GM12878 (cell line): ENCODE measurements at regions not wholly inside any gene's neighbourhood (a gene's known extent, or its start where the extent isn't known, plus 50 kb on each side); places are given as distances from the start of the nearest gene placed in this dataset.

Source experiments
- ATAC-seq: fragments of 200-7000 bp; cut with Tn5 transposase; 3 replicates; pipeline ENCODE4 v1.9.1; 2020; ENCODE audit warnings: mild to moderate bottlenecking, moderate library complexity
- BruUV-seq: library from RNA; stranded (reverse); fragments of 400-500 nt; replicated peaks from 2 replicates; lab custom pipeline; 2021; lab: Mats Ljungman, UMichigan
- CTCF ChIA-PET: fragments of 300-600 bp; sonication (Branson Sonifier 250); formaldehyde crosslinking; extraction: SDS; loops from one replicate; lab custom pipeline; 2021; ENCODE audit warnings: inconsistent platforms; lab: Yijun Ruan, JAX
- POLR2A ChIA-PET: fragments of 350-600 bp; formaldehyde crosslinking; extraction: SDS; loops from one replicate; lab custom pipeline; 2021; ENCODE audit warnings: inconsistent platforms; lab: Charles Lee
- RAD21 ChIA-PET: fragments of 300-600 bp; sonication (Branson Sonifier 250); formaldehyde crosslinking; loops from one replicate; lab custom pipeline; 2023; ENCODE audit warnings: antibody characterized with exemption; ENCODE audit not compliant: unreplicated experiment; lab: Charles Lee
- SMC1A ChIA-PET: fragments of 300-600 bp; sonication (Branson Sonifier 250); formaldehyde crosslinking; loops from one replicate; lab custom pipeline; 2023; ENCODE audit not compliant: unreplicated experiment, uncharacterized antibody; lab: Charles Lee
- DNase-seq: peaks from one replicate; pipeline ENCODE4 v3.0.0-alpha.2; 2011; ENCODE audit warnings: low read depth, low spot score
- FAIRE-seq: peaks from 3 replicates; lab custom pipeline; 2011; peaks lifted over from hg19 to GRCh38; lab: Jason Lieb, UNC
- H2AFZ ChIP-seq: 2 replicates; pipeline ENCODE4 v1.6.0; 2011; ENCODE audit warnings: low read depth, low read length, control low read depth; ENCODE audit not compliant: control insufficient read depth
- H3K27ac ChIP-seq: 2 replicates; pipeline ENCODE4 v1.5.1; 2011; ENCODE audit warnings: control low read depth; ENCODE audit not compliant: control insufficient read depth, insufficient read depth
- H3K27me3 ChIP-seq, 2 experiments: replicated peaks in 1 of 2; 2 replicates each; pipeline versions ENCODE4 v1.6.0 to v1.6.1; 2011; ENCODE audit warnings: low read length in 1 of 2; ENCODE audit not compliant: control insufficient read depth in 2 of 2, insufficient read depth in 2 of 2
- H3K36me3 ChIP-seq, 2 experiments: 2 replicates each; pipeline ENCODE4 v1.5.1; 2011; ENCODE audit warnings: low read length in 1 of 2; ENCODE audit not compliant: control insufficient read depth in 2 of 2, insufficient read depth in 2 of 2
- H3K4me1 ChIP-seq: 2 replicates; pipeline ENCODE4 v1.6.1; 2011; ENCODE audit warnings: mild to moderate bottlenecking, low read length, moderate library complexity, mixed read lengths; ENCODE audit not compliant: control insufficient read depth, insufficient read depth
- H3K4me2 ChIP-seq: 2 replicates; pipeline ENCODE4 v1.6.0; 2011; ENCODE audit warnings: control low read depth; ENCODE audit not compliant: control insufficient read depth, insufficient read depth
- H3K4me3 ChIP-seq: fragments of 200-600 bp; sonication (generic); 2 replicates; pipeline ENCODE4 v1.5.1; 2016
- H3K79me2 ChIP-seq: 2 replicates; pipeline ENCODE4 v1.6.0; 2011; ENCODE audit warnings: low read length; ENCODE audit not compliant: control insufficient read depth, insufficient read depth
- H3K9ac ChIP-seq: 2 replicates; pipeline ENCODE4 v1.8.0; 2011; ENCODE audit warnings: low read length, control low read depth, mixed read lengths; ENCODE audit not compliant: control insufficient read depth, insufficient read depth
- H3K9me3 ChIP-seq: replicated peaks from 3 replicates; pipeline ENCODE4 v1.5.1; 2011; ENCODE audit warnings: mild to moderate bottlenecking, low read length; ENCODE audit not compliant: control insufficient read depth, insufficient read depth
- H4K20me1 ChIP-seq: 2 replicates; pipeline ENCODE4 v1.6.0; 2011; ENCODE audit not compliant: control insufficient read depth, insufficient read depth
- BACH1 ChIP-seq: fragments of 450-650 bp; IDR thresholded peaks from 2 replicates; pipeline ENCODE4 v1.6.1; 2017; ENCODE audit warnings: mild to moderate bottlenecking, borderline replicate concordance
- BMI1 ChIP-seq: fragments of 450-650 bp; IDR thresholded peaks from 2 replicates; pipeline ENCODE4 v1.6.1; 2016; ENCODE audit warnings: mild to moderate bottlenecking, moderate library complexity, borderline replicate concordance
- CBX3 ChIP-seq: fragments of 200-600 bp; sonication (generic); IDR thresholded peaks from 2 replicates; pipeline ENCODE4 v1.6.1; 2016; ENCODE audit warnings: low read depth, borderline replicate concordance
- CHD4 ChIP-seq: fragments of 200-600 bp; sonication (generic); IDR thresholded peaks from 2 replicates; pipeline ENCODE4 v1.6.1; 2016; ENCODE audit warnings: mild to moderate bottlenecking
- CUX1 ChIP-seq: IDR thresholded peaks from 2 replicates; pipeline ENCODE4 v1.6.1; 2012; ENCODE audit warnings: improper control_type of control experiment, low read depth, low read length; ENCODE audit not compliant: insufficient replicate concordance
- EZH2 ChIP-seq: IDR thresholded peaks from 2 replicates; pipeline ENCODE4 v1.6.1; 2012; ENCODE audit warnings: low read depth, mild to moderate bottlenecking, control low read depth, inconsistent platforms, low read length, borderline replicate concordance; ENCODE audit not compliant: control insufficient read depth
- HCFC1 ChIP-seq: fragments of 150-350 bp; IDR thresholded peaks from 2 replicates; pipeline ENCODE4 v1.6.1; 2014; ENCODE audit warnings: low read length
- IRF5 ChIP-seq: fragments of 450-650 bp; IDR thresholded peaks from 2 replicates; pipeline ENCODE4 v1.6.1; 2017; ENCODE audit warnings: borderline replicate concordance
- KDM1A ChIP-seq: fragments of 200-600 bp; sonication (generic); IDR thresholded peaks from 2 replicates; pipeline ENCODE4 v1.6.1; 2016; ENCODE audit warnings: borderline replicate concordance
- NRF1 ChIP-seq: conservative IDR thresholded peaks from 2 replicates; pipeline ENCODE4 v1.6.1; 2011; ENCODE audit warnings: mild to moderate bottlenecking, low read depth, low read length, improper control_type of control experiment
- PML ChIP-seq: IDR thresholded peaks from 2 replicates; pipeline ENCODE4 v1.6.1; 2012; ENCODE audit warnings: low read length, inconsistent platforms
- RAD51 ChIP-seq: fragments of 450-650 bp; IDR thresholded peaks from 2 replicates; pipeline ENCODE4 v1.6.1; 2016; ENCODE audit warnings: moderate library complexity, mild to moderate bottlenecking, inconsistent platforms
- TAF1 ChIP-seq: IDR thresholded peaks from 2 replicates; pipeline ENCODE4 v1.6.1; 2011; ENCODE audit warnings: mild to moderate bottlenecking, low read depth, low read length, borderline replicate concordance
- ZNF274 ChIP-seq: IDR thresholded peaks from one replicate; pipeline ENCODE4 v1.8.0; 2011; ENCODE audit not compliant: insufficient read length, insufficient read depth
- WGBS: methylation state at CpG from one replicate; pipeline ENCODE4 v1.1.6; 2016; ENCODE audit warnings: low lambda C conversion rate; ENCODE audit not compliant: insufficient replicate concordance, insufficient coverage; ENCODE audit errors: missing lambda C conversion rate; 5-methylcytosine and 5-hydroxymethylcytosine counted together
- in situ Hi-C: fragments of 300-500 bp; cut with MboI; formaldehyde crosslinking; loops from 9 replicates; pipeline ENCODE4 v1.14.3; 2018; ENCODE audit warnings: mixed read lengths
- intact Hi-C: fragments of 100-400 bp; cut with micrococcal nuclease; formaldehyde crosslinking; loops from one replicate; pipeline ENCODE4 v1.14.2; 2022; ENCODE audit not compliant: unreplicated experiment

GRCh38 chr20:7178004-7178403 is 410.5 kb downstream of the BMP2 start:
- TF ChIP-seq CHD4: no peak
- no peak for TF ChIP-seq CBX3
- no peak for TF ChIP-seq NRF1
- TF ChIP-seq ZNF274: no peak
- no peak for TF ChIP-seq TAF1
- no peak for TF ChIP-seq PML
- no peak for TF ChIP-seq HCFC1
- TF ChIP-seq BACH1: no peak
- TF ChIP-seq BMI1: no peak
- no peak for TF ChIP-seq EZH2
- no peak for TF ChIP-seq IRF5
- no peak for TF ChIP-seq KDM1A
- TF ChIP-seq RAD51: no peak
- TF ChIP-seq CUX1: no peak
- TF ChIP-seq, all 136 proteins: peak for 0
- 5% methylated on average over 2 of the region's 2 CpGs for WGBS
- no peak for ATAC-seq

More at GRCh38 chr20:7178004-7178403, 410.5 kb downstream of the BMP2 start:
- POLR2A ChIA-PET: no interaction called here
- Histone ChIP-seq H4K20me1 (no peaks in the 10 kb centered on the region), H3K9ac (no peak overlapping the region), H3K4me3 (no peak overlapping the region), H3K9me3 (no peaks in the 10 kb centered on the region; the same call in 2 of the 3 replicates), H3K4me1 (no peaks in the 10 kb centered on the region), H3K27me3 (no peaks in the 10 kb centered on the region), H3K4me2 (no peak overlapping the region), H2AFZ (no peak overlapping the region), H3K36me3 (no peaks in the 10 kb centered on the region), H3K27ac (no peak overlapping the region), H3K79me2 (no peaks in the 10 kb centered on the region)
- SMC1A ChIA-PET: no interaction called here
- BruUV-seq: no TSS peak
- RAD21 ChIA-PET: no interaction called here
- in situ Hi-C loops (no loop called here), intact Hi-C loops (no loop called here)
- CTCF ChIA-PET: interaction anchor here (0.7 kb wide), 1 partner anchor 10 kb away, joined by 3 read pairs; no protein-coding TSS in a partner anchor
- DNase-seq: no peak
- no peak for FAIRE-seq
